Activated naive CD4-positive, alpha-beta T cell treated with anti-CD3 and anti-CD28 coated beads, Interleukin-2, amount 50 U/mL, for 72 hours (primary cell): ENCODE measurements at regions not wholly inside any gene's neighbourhood (a gene's known extent, or its start where the extent isn't known, plus 50 kb on each side); places are given as distances from the start of the nearest gene placed in this dataset.
"Not testable (repeated sequence)": the region's sequence is repeated elsewhere in the genome, so short reads cannot be mapped to it uniquely, and the experiment has no call there.

Experiments used
- ATAC-seq, 2 donors: fragments of 150-1000 bp; cut with Tn5 transposase; 2 replicates each; pipeline ENCODE4 v1.10.0; 2021; ENCODE audit warnings: mild to moderate bottlenecking in 2 of 2, moderate library complexity in 2 of 2
- DNase-seq, 2 donors: peaks; one replicate each; pipeline ENCODE4 v3.0.0; 2021 to 2022; ENCODE audit warnings: low spot score in 2 of 2
- H3K27ac Mint-ChIP-seq, 2 donors: one replicate each; pipeline ENCODE4 v1.8.0; 2022; ENCODE audit warnings: mild to moderate bottlenecking in 2 of 2, mixed read lengths in 2 of 2
- H3K36me3 Mint-ChIP-seq, 2 donors: one replicate each; pipeline ENCODE4 v1.8.0; 2022; ENCODE audit warnings: mixed read lengths in 2 of 2
- H3K9me3 Mint-ChIP-seq, 2 donors: one replicate each; pipeline ENCODE4 v1.8.0; 2022; ENCODE audit warnings: mixed read lengths in 2 of 2

DNA sequence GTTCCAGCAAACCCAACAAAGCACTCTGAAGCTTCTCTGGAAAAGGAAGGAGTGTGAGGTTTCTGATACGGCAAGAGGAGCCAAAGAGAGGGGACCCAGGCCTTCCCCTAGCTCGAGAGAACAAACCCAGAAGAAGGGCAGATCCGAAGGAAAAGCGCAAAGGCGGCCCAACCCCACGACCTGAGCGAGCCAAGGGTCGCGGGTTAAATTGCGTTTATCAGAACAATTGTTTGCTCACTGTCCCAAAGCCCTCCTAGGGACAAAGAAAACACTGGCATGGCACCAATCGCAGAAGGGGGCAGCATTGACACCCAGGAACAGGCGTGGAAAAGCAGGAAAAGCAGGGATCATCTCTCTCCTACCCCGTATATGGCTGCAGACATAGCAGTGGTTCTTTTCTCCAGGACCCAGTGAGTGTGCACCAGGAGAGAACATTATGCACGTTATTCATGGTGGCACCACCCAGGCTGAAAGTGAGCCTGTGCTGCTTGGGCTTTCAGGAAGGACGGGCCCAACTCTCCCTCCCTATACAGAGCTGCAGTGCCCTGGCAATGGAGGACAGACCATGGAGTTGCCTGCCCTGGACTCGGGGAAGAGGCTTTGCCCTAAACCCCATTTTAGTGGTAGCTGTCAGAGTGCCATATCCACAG lies 167.0 kb downstream of the FAM72C start:
- ATAC-seq: peak in 1 of 2 donors; percentile 28
- DNase-seq, H3K36me3 Mint-ChIP-seq, H3K9me3 Mint-ChIP-seq, H3K27ac Mint-ChIP-seq: not testable (repeated sequence)

DNA sequence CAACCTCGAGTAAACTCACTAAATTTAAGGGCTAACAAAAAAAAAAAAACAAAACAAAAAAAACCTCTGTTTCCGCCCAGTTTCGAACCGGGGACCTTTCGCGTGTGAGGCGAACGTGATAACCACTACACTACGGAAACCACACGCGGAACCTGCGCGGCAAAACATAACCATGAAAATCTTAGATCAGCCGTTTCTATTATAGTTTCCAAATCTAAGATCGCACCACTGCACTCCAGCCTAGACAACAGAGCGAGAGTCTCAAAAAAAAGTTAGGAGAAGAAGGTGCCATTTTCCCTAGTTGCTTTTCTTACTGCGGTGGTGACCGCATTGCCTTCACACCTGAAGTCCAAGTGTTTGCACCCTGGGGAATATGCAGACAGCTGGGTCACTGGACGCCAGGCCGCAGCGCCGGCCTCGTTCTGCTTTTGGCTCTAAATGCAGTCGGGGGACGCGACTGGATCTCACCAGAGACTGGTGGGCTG lies 167.8 kb downstream of the FAM72C start:
- ATAC-seq (peak; percentile 28 to 49), DNase-seq (peak in 1 of 2 donors; percentile 45)
- not testable (repeated sequence) for H3K9me3 Mint-ChIP-seq, H3K36me3 Mint-ChIP-seq
- H3K27ac Mint-ChIP-seq: peak overlapping the region; percentile 70 to 97

DNA sequence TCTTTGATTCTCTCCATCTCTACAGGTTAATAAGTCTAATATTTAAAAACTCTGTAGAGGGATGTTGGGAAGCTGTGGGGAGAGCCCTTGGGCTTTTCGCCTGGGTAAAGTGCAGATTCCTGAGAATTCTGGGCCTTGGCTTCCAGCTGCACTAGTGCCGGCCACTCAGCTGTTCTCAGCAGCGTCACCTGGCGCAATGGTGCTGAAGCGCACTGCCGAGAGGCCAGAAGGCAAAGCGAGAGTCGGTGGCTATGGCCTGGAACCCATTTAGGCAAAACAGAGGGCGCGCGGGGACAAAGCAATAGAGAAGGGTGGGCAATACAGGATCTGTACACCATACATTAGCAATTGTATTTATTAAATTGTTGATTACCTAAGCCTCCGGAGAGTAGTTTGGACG lies 168.7 kb downstream of the FAM72C start:
- not testable (repeated sequence) for DNase-seq, H3K36me3 Mint-ChIP-seq, ATAC-seq, H3K27ac Mint-ChIP-seq, H3K9me3 Mint-ChIP-seq

DNA sequence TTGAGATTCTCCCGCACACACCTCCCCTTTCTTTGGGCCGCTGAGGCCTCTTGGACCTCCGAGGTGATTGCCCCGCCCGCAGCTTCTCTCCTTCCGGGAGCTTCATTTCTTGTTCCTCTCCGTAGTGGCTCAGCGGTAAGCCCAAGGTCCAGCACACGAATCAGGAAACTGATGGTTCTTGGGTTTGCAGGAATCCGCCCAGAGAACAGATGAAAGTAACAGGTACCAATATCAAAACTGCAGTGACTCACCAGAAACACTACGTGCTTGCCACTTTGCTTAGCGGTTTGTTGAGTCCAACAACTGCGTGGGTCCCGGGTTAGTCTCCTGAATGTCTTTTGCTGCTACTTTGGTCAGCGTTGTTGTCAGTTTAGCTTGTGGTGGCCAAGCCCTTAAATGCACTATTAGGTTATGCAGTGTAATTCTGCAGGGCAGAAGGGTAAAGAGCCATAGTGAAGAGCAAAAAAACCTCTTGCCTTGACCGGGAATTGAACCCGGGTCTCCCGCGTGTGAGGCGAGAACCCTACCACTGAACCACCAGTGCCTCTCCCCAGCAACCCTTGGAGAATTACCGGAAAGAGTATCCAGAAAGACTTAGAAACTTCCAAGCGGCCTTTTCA lies 172.1 kb downstream of the FAM72C start:
- DNase-seq, H3K9me3 Mint-ChIP-seq, H3K27ac Mint-ChIP-seq, H3K36me3 Mint-ChIP-seq: not testable (repeated sequence)
- ATAC-seq: peak; percentile 81 to 92

DNA sequence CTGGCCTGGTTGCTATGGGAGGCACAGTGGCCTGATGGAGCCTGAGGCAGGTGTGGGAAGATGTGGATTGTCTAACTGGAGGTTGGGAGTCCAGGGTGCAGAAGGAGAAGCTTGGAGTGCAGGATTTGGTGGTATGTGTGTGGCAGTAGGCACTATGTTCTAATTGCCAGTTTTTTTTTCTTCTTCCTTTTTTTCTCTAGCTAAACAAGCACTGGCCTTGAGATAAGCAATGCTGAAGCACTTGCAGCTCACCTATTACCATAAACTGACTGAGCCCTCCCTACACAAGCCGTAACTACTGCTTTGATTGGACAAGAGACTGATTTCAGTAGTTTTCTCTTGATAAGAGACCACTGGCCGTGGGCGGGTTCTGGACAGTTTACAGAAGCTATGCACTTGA lies 175.4 kb downstream of the FAM72C start:
- ATAC-seq, DNase-seq, H3K27ac Mint-ChIP-seq, H3K36me3 Mint-ChIP-seq, H3K9me3 Mint-ChIP-seq: not testable (repeated sequence)

DNA sequence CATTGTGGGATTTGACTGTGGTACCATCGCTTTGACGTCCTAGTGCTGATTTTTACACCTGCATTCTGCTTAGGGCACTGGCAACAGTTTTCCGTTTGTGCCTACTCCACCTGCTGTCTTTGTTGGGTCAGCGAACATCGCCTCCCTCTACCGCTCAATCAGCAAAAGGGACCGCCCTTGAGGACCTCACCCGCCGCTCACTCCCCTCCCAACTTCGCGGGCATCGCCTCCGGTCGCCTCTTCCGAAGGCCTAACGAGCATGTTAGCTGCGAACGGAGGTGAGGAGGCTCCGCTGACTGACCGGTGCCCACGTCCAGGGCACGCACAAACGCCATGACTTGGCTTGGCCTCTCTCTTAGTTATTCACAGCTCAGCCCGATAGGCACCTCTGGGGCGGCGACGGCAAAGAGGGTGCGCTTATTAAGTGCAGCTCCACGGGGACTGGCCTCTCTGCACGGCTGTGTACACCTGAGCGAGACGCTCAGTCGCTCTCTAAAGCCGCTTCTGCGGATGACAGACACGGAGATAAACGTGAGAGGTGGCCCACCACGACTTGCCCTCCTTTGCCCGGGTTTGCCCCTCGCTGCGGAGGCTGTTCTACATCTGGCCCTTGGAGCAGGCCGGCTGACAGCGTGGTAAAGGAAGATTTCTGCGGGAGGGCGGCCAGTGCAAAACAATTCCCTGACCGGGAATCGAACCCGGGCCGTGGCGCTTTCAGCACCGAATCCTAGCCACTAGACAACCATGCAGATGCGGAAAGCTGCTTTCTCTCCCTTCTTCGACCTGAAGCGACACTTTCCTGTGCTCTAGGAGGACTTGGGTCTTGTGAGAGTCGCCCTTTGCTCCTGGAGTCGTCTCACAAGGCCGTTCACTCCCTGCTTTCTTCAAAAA lies 179.5 kb downstream of the FAM72C start:
- H3K27ac Mint-ChIP-seq, H3K9me3 Mint-ChIP-seq, DNase-seq, H3K36me3 Mint-ChIP-seq: not testable (repeated sequence)
- peak; percentile 75 to 81 for ATAC-seq

DNA sequence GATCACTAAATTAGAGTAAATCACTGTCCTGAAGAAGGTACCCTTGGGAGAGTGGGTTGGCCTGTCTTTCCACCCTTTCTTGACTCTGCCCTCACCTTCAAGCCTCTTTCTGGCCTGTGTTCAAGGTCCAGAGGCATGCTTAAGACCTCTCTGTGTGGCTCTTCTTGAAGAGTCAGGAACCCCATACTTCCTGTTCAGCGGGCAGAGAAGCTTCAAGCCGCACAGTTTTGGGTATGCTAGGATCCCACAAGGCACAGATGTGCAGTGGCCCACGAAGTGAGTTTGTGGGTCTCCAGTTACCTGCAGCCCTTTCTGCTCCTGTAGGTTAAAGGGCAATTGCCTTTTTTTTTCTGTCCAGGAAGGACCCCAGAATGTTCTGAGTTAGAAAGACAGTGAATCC lies 185.4 kb downstream of the FAM72C start:
- peak in 1 of 2 donors; percentile 24 for ATAC-seq
- DNase-seq, H3K27ac Mint-ChIP-seq, H3K36me3 Mint-ChIP-seq, H3K9me3 Mint-ChIP-seq: not testable (repeated sequence)

DNA sequence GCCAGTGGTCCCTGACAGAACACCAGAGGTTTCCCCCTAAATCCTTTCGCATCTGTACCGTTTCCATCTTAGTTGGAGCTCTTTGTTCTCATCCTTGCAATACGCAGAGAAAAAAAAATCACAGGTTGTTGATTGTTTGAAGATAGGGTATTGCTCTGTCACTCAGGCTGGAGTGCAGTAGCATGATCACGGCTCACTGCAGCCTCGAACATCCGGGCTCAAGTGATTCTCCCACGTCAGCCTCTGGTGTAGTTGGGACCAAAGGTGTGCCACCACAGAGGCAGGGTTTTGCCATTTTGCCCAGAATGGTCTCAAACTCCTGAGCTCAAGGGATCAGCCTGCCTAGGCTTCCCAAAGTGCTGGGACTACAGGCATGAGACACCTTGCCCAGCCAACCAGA lies 185.9 kb downstream of the FAM72C start:
- H3K9me3 Mint-ChIP-seq: not testable (repeated sequence)

DNA sequence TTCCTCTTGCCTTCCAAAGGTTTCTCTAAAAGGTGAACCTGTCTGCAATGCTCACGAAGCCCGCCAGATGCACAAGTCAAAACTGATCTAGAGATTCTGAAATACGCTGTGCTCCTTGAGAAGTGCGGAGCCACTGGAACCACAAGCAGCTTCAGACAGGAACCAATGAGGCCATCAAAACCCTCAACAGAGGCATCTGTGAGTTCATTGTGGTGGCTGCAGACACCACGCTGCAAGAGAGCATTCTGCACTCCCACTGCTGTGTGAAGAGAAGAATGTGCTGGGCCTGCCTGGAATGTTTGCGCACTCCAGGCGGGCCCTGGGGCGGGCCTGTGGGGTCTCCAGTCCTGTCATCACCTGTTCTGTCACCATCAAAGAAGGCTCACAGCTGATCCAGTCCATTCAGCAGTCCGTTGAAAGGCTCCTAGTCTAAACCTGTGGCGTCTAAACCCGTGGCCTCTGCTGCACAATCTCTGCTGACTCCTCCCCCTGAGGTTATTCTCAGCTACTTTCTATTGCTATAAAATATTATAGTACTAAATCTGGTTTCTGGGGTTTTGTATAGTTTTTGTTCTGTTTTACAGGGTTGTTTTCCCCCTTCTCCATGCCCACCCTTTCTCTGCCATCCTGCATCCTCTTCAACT lies 187.4 kb downstream of the FAM72C start:
- H3K36me3 Mint-ChIP-seq, H3K9me3 Mint-ChIP-seq, DNase-seq, H3K27ac Mint-ChIP-seq: not testable (repeated sequence)
- ATAC-seq: peak; percentile 70 to 78

More for the DNA sequence above, 185.9 kb downstream of the FAM72C start:
- not testable (repeated sequence) for DNase-seq, ATAC-seq, H3K36me3 Mint-ChIP-seq, H3K27ac Mint-ChIP-seq

DNA sequence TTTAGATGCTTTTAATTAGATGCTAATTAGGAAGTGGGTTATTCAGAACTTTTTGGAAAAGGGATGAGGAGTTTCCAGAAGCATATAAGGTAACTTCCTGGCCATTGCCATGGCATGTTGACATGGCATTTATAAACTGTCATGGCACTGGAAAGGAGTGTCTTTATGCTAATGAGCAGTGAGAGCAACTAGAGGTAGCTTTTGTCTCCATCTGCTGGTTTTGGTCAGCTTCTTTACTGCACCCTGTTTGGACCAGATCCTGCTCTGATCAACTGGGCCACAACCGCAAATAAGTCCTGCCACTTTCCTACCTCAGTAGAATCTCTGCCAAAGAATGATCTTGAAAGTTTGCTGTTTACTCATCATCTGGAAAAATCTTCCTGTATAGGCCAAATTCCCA lies 193.6 kb downstream of the FAM72C start:
- not testable (repeated sequence) for DNase-seq, H3K27ac Mint-ChIP-seq, H3K9me3 Mint-ChIP-seq, H3K36me3 Mint-ChIP-seq
- ATAC-seq: peak; percentile 67 to 83

DNA sequence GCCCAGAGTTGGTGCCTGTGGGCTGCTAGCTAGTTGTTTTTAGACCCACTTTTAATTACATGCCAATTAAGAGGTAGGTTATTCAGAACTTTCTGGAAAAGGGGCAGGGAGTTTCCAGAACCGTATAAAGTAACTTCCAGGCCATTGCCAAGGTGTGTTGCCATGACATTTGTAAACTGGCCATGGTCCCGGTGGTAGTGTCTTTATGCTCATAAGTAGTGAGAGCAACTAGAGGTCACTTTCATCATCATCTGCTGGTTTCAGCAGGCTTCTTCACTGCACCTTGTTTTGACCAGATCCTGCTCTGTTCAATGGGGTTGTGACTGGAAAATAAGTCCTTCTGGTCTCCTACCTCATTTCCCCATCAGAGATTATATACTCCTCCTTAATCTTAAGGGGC lies 207.0 kb downstream of the FAM72C start:
- not testable (repeated sequence) for DNase-seq, ATAC-seq, H3K27ac Mint-ChIP-seq, H3K9me3 Mint-ChIP-seq, H3K36me3 Mint-ChIP-seq

DNA sequence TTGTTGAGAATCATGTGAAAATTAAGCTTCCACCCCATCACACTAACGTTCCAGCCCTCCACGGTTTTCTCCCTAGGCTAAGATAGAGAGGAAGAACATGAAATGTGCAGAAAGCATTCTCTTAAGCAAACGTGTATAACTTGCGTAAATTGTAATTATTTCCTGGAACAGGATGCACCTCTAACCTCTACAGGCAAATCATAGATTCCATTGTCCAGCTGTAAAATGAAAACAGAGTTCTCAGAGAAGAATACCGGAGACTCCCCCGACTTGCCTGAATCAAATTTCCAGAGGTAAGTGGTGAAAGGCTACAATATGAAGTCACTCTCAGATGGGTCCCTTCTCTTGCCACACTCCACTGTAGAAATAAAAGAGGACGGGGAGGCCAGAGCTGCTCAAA lies 211.4 kb downstream of the FAM72C start:
- ATAC-seq, H3K9me3 Mint-ChIP-seq, H3K36me3 Mint-ChIP-seq, H3K27ac Mint-ChIP-seq, DNase-seq: not testable (repeated sequence)

DNA sequence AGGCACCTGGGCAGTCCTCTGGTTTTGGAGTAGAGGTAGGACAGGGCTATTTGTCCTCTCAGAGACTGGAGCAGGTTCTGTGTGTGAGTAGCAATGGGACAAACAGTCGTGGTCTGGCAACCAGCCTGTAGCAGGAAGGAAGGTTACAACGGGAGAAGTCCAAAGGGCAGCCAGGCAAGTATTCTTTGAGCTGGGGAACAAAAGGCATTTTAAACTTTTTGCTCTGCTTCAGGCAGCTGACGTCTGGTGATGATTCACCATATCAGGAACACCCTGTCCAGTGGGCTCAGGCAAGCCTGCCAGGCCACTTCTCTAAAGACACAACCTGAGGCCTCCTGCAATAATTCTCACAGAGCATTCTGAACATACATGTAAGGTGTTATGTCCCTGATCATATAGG lies 215.8 kb downstream of the FAM72C start:
- H3K36me3 Mint-ChIP-seq, H3K9me3 Mint-ChIP-seq, H3K27ac Mint-ChIP-seq, DNase-seq, ATAC-seq: not testable (repeated sequence)

DNA sequence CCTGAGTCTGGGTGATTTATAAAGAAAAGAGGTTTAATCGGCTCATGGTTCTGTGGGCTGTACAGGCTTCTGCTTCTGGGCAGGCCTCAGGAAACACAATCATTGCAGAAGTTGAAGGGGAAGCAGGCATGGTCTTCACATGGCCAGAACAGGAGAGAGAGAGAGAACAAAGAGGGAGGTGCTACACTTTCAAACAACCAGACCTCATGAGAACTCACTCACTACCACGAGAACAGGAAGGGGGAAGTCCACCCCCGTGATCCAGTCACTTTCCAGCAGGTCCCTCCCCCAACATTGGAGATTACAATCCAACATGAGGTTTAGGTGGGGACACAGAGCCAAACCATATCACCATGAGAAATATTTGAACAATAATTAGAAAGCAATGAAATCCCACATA lies 222.9 kb downstream of the FAM72C start:
- peaks cover 0 to 3% of the 10 kb centered on the region in 2 donors for H3K9me3 Mint-ChIP-seq
- ATAC-seq (no peak), DNase-seq (no peak)

DNA sequence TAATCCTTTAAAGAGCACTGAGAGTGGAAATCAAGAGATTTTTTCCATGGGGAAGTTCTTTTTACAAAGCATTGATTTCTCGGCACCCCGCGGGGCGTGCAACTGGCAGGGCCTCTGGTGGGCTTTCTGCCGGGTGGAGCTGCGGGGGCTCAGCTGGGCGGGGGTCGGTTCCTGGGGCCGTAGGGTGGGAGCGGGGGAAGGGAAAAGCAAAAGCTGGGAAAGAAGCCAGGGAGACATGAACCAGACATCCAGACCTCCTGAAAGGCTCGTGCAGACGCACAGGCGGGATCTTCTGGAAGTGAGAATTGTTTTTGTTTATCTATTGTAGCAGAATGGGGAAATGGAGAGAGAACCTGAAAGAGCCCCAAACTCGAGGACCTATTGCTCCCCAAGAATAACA lies 235.2 kb downstream of the FAM72C start:
- peaks cover 0 to under 1% of the 10 kb centered on the region in 2 donors for H3K36me3 Mint-ChIP-seq
- DNase-seq: no peak
- H3K9me3 Mint-ChIP-seq: no peaks in the 10 kb centered on the region
- no peak for ATAC-seq
- no peak overlapping the region for H3K27ac Mint-ChIP-seq

More for the DNA sequence above, 222.9 kb downstream of the FAM72C start:
- no peak overlapping the region for H3K27ac Mint-ChIP-seq
- H3K36me3 Mint-ChIP-seq: no peaks in the 10 kb centered on the region

DNA sequence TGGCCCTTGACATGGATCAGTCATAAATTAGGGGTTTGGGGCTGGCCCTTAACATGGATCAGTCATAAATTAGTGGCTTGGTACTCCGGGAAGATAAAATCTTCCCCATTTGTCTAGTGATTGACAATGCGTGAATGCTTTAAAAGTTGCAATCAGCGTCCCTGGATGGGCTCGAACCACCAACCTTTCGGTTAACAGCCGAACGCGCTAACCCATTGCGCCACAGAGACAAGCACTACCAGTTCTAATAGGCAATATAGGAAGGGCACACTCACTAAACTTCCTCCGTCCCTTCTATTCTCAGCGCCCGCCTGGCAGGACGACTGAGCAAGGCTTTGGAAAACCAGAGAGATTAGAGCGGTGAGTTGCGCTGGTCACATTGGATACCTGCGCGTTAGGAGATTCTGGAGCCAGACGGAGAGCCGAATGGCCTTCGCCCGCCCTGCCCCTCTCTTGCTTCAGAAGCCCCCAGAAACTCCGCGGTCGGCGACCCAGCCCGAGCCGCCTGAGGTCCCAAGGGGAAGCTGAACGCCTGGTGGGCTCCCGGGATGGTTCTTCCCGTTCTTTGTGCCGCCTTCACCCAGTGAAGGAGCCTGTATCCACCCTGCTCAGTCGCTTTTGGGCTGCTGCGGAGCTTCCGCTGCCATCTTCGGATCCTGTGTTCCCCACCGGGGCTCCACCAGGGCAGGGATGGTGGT lies 235.9 kb downstream of the FAM72C start:
- Mint-ChIP-seq H3K27ac (peak overlapping the region in 1 of 2 donors; percentile 36), H3K36me3 (peaks cover 3 to 7% of the 10 kb centered on the region in 2 donors), H3K9me3 (peaks cover 0 to 2% of the 10 kb centered on the region in 2 donors)
- DNase-seq (peak in 1 of 2 donors; percentile 6), ATAC-seq (peak in 1 of 2 donors; percentile 43)
